GM21390 (cell line): ENCODE measurements at regions not wholly inside any gene's neighbourhood (a gene's known extent, or its start where the extent isn't known, plus 50 kb on each side); places are given as distances from the start of the nearest gene placed in this dataset.

Source experiments
- ATAC-seq: cut with Tn5 transposase; IDR thresholded peaks from one replicate; pipeline ENCODE4 v1.9.1; 2021; ENCODE audit not compliant: unreplicated experiment

GRCh38 chr3:40800343-40800742 lies 275.6 kb downstream of the ZNF621 start:
- no peak for ATAC-seq

GRCh38 chr3:40801284-40801741 lies 276.6 kb downstream of the ZNF621 start:
- ATAC-seq: no peak

- ATAC-seq: no peak
These were observed 278.6 kb downstream of the ZNF621 start for GRCh38 chr3:40803311-40803710.

GRCh38 chr3:40805456-40805855 lies 280.7 kb downstream of the ZNF621 start:
- no peak for ATAC-seq

- no peak for ATAC-seq
These were observed 286.1 kb downstream of the ZNF621 start for GRCh38 chr3:40810813-40811212.

- ATAC-seq: no peak
These were observed 292.3 kb downstream of the ZNF621 start for GRCh38 chr3:40817017-40817416.

GRCh38 chr3:40821315-40821714 lies 296.6 kb downstream of the ZNF621 start:
- no peak for ATAC-seq

GRCh38 chr3:40827226-40827625 lies 302.5 kb downstream of the ZNF621 start:
- ATAC-seq: no peak

GRCh38 chr3:40827942-40828688 lies 303.4 kb downstream of the ZNF621 start:
- ATAC-seq: no peak

- no peak for ATAC-seq
These were observed 304.1 kb downstream of the ZNF621 start for GRCh38 chr3:40828741-40829415.

- ATAC-seq: no peak
These were observed 305.1 kb downstream of the ZNF621 start for GRCh38 chr3:40829876-40830275.

GRCh38 chr3:40837300-40837699 lies 312.5 kb downstream of the ZNF621 start:
- ATAC-seq: no peak

GRCh38 chr3:40841131-40841530 lies 316.4 kb downstream of the ZNF621 start:
- ATAC-seq: no peak

- no peak for ATAC-seq
These were observed 316.9 kb downstream of the ZNF621 start for GRCh38 chr3:40841570-40842109.

- ATAC-seq: no peak
These were observed 318.0 kb downstream of the ZNF621 start for GRCh38 chr3:40842714-40843113.

GRCh38 chr3:40843208-40843624 lies 318.5 kb downstream of the ZNF621 start:
- ATAC-seq: no peak

GRCh38 chr3:40843851-40844548 lies 319.2 kb downstream of the ZNF621 start:
- no peak for ATAC-seq

GRCh38 chr3:40844896-40845295 lies 320.1 kb downstream of the ZNF621 start:
- no peak for ATAC-seq

- no peak for ATAC-seq
These were observed 320.7 kb downstream of the ZNF621 start for GRCh38 chr3:40845447-40845846.

- no peak for ATAC-seq
These were observed 321.2 kb downstream of the ZNF621 start for GRCh38 chr3:40845916-40846315.

- no peak for ATAC-seq
These were observed 321.7 kb downstream of the ZNF621 start for GRCh38 chr3:40846451-40846850.
